Osteocyte (in vitro differentiated cells): ENCODE measurements at regions not wholly inside any gene's neighbourhood (a gene's known extent, or its start where the extent isn't known, plus 50 kb on each side); places are given as distances from the start of the nearest gene placed in this dataset.

Source experiments
- DNase-seq: peaks from one replicate; pipeline ENCODE4 v3.0.0; 2021; ENCODE audit warnings: mixed read lengths; ENCODE audit not compliant: unreplicated experiment; ENCODE audit errors: extremely low spot score
- H3K27ac Mint-ChIP-seq: one replicate; pipeline ENCODE4 v1.8.0; 2021; ENCODE audit warnings: mild to moderate bottlenecking, mixed read lengths; ENCODE audit not compliant: unreplicated experiment
- H3K27me3 Mint-ChIP-seq: one replicate; pipeline ENCODE4 v1.8.0; 2021; ENCODE audit warnings: mixed read lengths; ENCODE audit not compliant: unreplicated experiment
- H3K36me3 Mint-ChIP-seq: one replicate; pipeline ENCODE4 v1.8.0; 2021; ENCODE audit warnings: mixed read lengths; ENCODE audit not compliant: unreplicated experiment
- H3K4me1 Mint-ChIP-seq: one replicate; pipeline ENCODE4 v1.8.0; 2021; ENCODE audit warnings: mixed read lengths; ENCODE audit not compliant: unreplicated experiment
- H3K4me3 Mint-ChIP-seq: one replicate; pipeline ENCODE4 v1.8.0; 2021; ENCODE audit warnings: mild to moderate bottlenecking, moderate library complexity, mixed read lengths; ENCODE audit not compliant: unreplicated experiment
- H3K9me3 Mint-ChIP-seq: one replicate; pipeline ENCODE4 v1.8.0; 2021; ENCODE audit warnings: mixed read lengths; ENCODE audit not compliant: unreplicated experiment
- TF ChIP-seq, protein P1 (sequence below): fragments of 200-600 bp; sonication (generic); IDR thresholded peaks from 2 replicates; pipeline ENCODE4 v1.5.0; 2021; ENCODE audit warnings: antibody characterized with exemption, mild to moderate bottlenecking, moderate library complexity

DNA sequence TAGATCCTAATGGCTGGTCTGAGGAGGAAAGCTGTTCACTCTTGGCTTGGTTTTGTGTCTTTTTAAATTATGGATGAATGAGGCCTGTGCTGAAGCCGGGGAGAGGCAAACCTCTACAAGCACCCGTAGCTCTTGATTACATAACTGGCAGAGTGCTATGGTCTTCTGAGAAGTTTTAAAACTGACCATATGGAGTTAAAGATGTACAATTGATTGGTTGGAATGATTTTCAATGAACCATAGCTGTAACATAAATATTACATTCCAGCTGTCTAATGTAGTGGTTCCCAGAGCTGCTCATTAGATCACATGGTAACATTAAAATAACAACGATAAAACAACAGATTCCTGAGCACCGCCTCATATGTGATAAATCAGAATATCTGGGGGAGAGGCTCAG is 71.1 kb upstream of the MAP4K3 start:
- peaks cover 49% of the 10 kb centered on the region for H3K4me1 Mint-ChIP-seq
- no peaks in the 10 kb centered on the region for H3K36me3 Mint-ChIP-seq
- H3K4me3 Mint-ChIP-seq = no peak overlapping the region
- peak overlapping the region; percentile 39 for H3K27ac Mint-ChIP-seq
- TF ChIP-seq, protein P1, sequence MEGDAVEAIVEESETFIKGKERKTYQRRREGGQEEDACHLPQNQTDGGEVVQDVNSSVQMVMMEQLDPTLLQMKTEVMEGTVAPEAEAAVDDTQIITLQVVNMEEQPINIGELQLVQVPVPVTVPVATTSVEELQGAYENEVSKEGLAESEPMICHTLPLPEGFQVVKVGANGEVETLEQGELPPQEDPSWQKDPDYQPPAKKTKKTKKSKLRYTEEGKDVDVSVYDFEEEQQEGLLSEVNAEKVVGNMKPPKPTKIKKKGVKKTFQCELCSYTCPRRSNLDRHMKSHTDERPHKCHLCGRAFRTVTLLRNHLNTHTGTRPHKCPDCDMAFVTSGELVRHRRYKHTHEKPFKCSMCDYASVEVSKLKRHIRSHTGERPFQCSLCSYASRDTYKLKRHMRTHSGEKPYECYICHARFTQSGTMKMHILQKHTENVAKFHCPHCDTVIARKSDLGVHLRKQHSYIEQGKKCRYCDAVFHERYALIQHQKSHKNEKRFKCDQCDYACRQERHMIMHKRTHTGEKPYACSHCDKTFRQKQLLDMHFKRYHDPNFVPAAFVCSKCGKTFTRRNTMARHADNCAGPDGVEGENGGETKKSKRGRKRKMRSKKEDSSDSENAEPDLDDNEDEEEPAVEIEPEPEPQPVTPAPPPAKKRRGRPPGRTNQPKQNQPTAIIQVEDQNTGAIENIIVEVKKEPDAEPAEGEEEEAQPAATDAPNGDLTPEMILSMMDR = no peak
- no peaks in the 10 kb centered on the region for H3K9me3 Mint-ChIP-seq
- no peaks in the 10 kb centered on the region for H3K27me3 Mint-ChIP-seq
- no peak for DNase-seq

DNA sequence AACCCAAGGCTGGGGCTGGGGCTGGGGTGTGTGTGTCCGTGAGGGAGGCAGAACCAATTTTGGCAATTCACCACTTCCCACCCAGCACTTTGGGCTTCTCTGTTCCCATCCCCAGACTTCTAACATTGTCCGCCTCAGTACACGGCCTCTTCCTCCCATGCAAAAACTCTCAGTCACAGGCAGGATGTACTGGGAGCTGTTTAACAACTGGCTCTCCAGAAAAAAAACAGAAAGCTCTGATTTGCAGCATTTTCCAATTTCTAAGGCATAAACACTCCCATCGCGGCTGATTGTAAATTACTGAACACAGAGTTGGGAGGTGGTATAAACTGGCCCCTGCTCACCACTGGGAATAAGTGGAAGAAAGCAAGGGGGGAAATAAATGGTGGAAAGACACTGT is 73.1 kb upstream of the MAP4K3 start:
- Mint-ChIP-seq H3K36me3 (no peaks in the 10 kb centered on the region), H3K4me3 (no peak overlapping the region), H3K4me1 (peaks cover 47% of the 10 kb centered on the region), H3K27ac (no peak overlapping the region), H3K9me3 (no peaks in the 10 kb centered on the region), H3K27me3 (no peaks in the 10 kb centered on the region)
- TF ChIP-seq, protein P1 = no peak
- DNase-seq = no peak

DNA sequence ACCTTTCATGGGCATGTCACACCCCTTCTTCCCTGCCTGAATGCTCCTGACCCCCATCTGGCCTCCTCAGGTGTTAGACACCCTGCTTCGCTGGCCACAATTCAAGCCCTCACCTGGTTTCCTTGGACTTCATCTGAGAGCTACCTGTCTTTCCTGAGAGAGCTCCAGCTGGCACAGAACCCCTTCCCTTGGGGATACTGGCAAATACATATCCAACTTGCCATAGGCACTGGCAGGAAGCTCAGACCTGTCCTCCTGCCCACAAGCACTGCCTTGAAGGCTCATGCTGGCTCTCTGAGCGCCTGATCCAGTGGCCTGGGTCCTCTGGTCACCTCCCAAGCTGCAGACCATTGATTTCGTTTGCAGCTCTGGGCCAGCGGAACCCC is 74.1 kb upstream of the MAP4K3 start:
- Mint-ChIP-seq H3K4me3 (no peak overlapping the region), H3K27me3 (no peaks in the 10 kb centered on the region), H3K9me3 (no peaks in the 10 kb centered on the region), H3K27ac (no peak overlapping the region), H3K4me1 (peaks cover 44% of the 10 kb centered on the region), H3K36me3 (no peaks in the 10 kb centered on the region)
- TF ChIP-seq, protein P1 = no peak
- no peak for DNase-seq

DNA sequence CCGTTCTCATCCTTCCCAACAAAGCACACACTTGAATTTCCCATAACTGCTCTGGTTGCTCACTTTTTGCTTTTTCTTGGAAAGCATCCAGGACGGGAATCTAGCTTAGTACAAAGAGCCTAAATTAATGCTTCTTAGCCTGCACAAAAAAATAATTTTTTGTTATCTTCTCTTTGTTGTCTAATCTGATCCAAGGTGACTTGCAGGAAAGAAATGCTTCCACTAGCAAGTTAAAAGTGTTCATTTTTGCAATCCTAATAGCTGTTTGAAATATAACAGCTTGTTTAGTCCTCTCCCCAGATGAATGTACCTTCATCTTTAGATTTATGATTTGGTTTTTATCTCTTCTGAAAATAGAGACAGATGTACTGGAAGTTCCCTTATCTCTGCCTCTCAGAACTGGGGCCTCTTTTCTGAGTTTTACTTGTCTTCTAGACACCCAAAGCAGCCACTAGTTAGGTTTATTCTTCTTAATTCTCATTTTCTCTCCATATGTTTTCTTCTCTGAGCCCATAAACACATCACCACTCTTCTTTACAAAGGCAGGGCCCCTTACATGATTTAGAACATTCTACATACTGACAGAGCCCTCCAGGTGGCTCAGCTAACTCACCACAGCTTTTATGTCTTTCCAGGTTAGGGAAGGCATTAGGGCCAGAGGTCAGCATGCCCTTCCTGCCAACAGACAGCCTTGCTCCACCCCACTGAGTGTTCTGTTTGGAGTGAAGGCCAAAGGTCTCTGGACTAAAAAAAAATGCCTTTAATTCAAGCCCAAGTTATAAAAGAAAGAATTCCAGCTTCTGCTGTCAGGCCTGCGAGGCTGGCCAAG is 74.7 kb upstream of the MAP4K3 start:
- TF ChIP-seq, protein P1 = no peak
- no peak for DNase-seq
- Mint-ChIP-seq H3K4me3 (no peak overlapping the region), H3K4me1 (peaks cover 48% of the 10 kb centered on the region), H3K27ac (peak overlapping the region; percentile 9), H3K36me3 (no peaks in the 10 kb centered on the region), H3K27me3 (no peaks in the 10 kb centered on the region), H3K9me3 (no peaks in the 10 kb centered on the region)

DNA sequence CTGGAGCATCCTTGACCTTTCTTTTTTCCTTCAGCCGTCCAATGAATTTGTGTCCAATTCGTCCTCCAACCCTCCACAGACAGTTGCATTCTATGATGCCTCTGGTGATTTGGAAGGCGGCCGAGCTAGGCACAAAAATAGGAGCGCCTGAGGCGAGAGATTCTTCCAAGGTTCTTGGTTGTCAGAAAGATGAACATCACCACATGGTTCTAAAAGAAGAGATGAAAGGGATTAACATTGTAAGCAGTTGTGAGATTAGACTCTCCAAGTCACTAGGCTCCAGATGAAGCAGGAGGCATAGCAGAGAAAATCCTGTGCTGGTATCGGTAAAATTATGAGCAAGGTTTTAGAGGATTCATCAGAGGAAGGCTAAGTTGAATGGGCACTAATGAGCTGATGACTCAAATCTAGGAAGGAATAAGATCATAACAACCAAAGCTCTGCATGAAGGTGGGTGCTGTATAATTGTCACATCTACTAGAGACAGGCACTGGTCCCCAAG is 75.4 kb upstream of the MAP4K3 start:
- Mint-ChIP-seq H3K27me3 (no peaks in the 10 kb centered on the region), H3K4me3 (no peak overlapping the region), H3K4me1 (peaks cover 54% of the 10 kb centered on the region), H3K36me3 (no peaks in the 10 kb centered on the region), H3K27ac (peak overlapping the region; percentile 32), H3K9me3 (no peaks in the 10 kb centered on the region)
- no peak for DNase-seq
- TF ChIP-seq, protein P1 = no peak
